ENCODE measurements at regions not wholly inside any gene's neighbourhood (a gene's known extent, or its start where the extent isn't known, plus 50 kb on each side); places are given as distances from the start of the nearest gene placed in this dataset.

- TF ChIP-seq ZFP30 (CRISPR knock-in tag; IDR thresholded peaks at IDR 0.05), result no peak
- no peak for TF ChIP-seq ARNTL (CRISPR knock-in tag; IDR thresholded peaks at IDR 0.05; ENCODE audit: borderline replicate concordance, low read depth)
- TF ChIP-seq PATZ1 (CRISPR knock-in tag; IDR thresholded peaks at IDR 0.05; ENCODE audit: borderline replicate concordance), result no peak
Measured at GRCh38 chr7:94325122-94325475, 69.6 kb upstream of the COL1A2 start.

Data from SK-N-SH treated with all-trans-retinoic acid at 6 μM for 48 hours (cell line).